SK-N-SH (cell line): ENCODE measurements at regions not wholly inside any gene's neighbourhood (a gene's known extent, or its start where the extent isn't known, plus 50 kb on each side); places are given as distances from the start of the nearest gene placed in this dataset.

Experiments used
- CTCF ChIA-PET: fragments of 300-600, 350-600 bp; formaldehyde crosslinking; extraction: SDS; loops from one replicate; lab custom pipeline; 2021; lab: Yijun Ruan, JAX
- POLR2A ChIA-PET: fragments of 350-600 bp; sonication (Branson Sonifier 250); formaldehyde crosslinking; extraction: SDS; loops from one replicate; lab custom pipeline; 2020; ENCODE audit warnings: antibody characterized with exemption, inconsistent platforms; lab: Yijun Ruan, JAX
- DNase-seq: peaks from one replicate; pipeline ENCODE4 v3.0.0; 2012
- H2AFZ ChIP-seq: fragments of 200-600 bp; sonication (generic); 2 replicates; pipeline ENCODE4 v1.8.1; 2016; ENCODE audit warnings: antibody characterized with exemption, mild to moderate bottlenecking, low read depth
- H3F3A ChIP-seq: fragments of 200-600 bp; sonication (generic); replicated peaks from 2 replicates; pipeline ENCODE3; 2016; ENCODE audit warnings: antibody characterized with exemption, mild to moderate bottlenecking; ENCODE audit not compliant: insufficient read depth
- H3K27ac ChIP-seq, 2 experiments: fragments of 200-500 bp in 1 of 2; fragments of 200-600 bp in 1 of 2; sonication (Bioruptor generic) in 1 of 2; sonication (generic), shearing (Covaris generic) in 1 of 2; 2 replicates each; pipeline versions ENCODE4 v1.5.1 to v1.6.1; 2014 to 2016; ENCODE audit warnings: low read depth in 2 of 2, inconsistent platforms in 1 of 2, low read length in 1 of 2, mild to moderate bottlenecking in 1 of 2, mixed read lengths in 1 of 2
- H3K27me3 ChIP-seq: fragments of 200-600 bp; sonication (generic), shearing (Covaris generic); 2 replicates; pipeline ENCODE4 v1.6.1; 2016; ENCODE audit warnings: mixed run types; ENCODE audit not compliant: insufficient read depth
- H3K36me3 ChIP-seq, 2 experiments: fragments of 200-500 bp in 1 of 2; fragments of 200-600 bp in 1 of 2; sonication (Bioruptor generic) in 1 of 2; sonication (generic) in 1 of 2; replicated peaks in 1 of 2; 2 replicates each; pipeline versions ENCODE3 to v1.5.1; 2014 to 2016; ENCODE audit warnings: low read length in 1 of 2, mild to moderate bottlenecking in 1 of 2; ENCODE audit not compliant: insufficient read depth in 2 of 2, control insufficient read depth in 1 of 2
- H3K4me1 ChIP-seq, 2 experiments: fragments of 200-500 bp in 1 of 2; fragments of 200-600 bp in 1 of 2; sonication (Bioruptor generic) in 1 of 2; sonication (generic), shearing (Covaris generic) in 1 of 2; 2 replicates each; pipeline versions ENCODE4 v1.5.1 to v1.6.1; 2014 to 2016; ENCODE audit warnings: low read depth in 1 of 2, low read length in 1 of 2, mixed run types in 1 of 2; ENCODE audit not compliant: insufficient read depth in 2 of 2, control insufficient read depth in 1 of 2
- H3K4me2 ChIP-seq: fragments of 200-600 bp; sonication (generic), shearing (Covaris generic); 2 replicates; pipeline ENCODE4 v1.6.1; 2017; ENCODE audit warnings: mixed run types
- H3K4me3 ChIP-seq, 2 experiments: fragments of 200-500 bp in 1 of 2; fragments of 200-600 bp in 1 of 2; sonication (Bioruptor generic) in 1 of 2; sonication (generic), shearing (Covaris generic) in 1 of 2; 2 replicates each; pipeline versions ENCODE4 v1.5.1 to v1.8.1; 2014 to 2016; ENCODE audit warnings: low read depth in 2 of 2, inconsistent platforms in 1 of 2, low read length in 1 of 2, mild to moderate bottlenecking in 1 of 2, mixed read lengths in 1 of 2, moderate library complexity in 1 of 2
- H3K79me2 ChIP-seq: fragments of 200-600 bp; sonication (generic); 2 replicates; pipeline ENCODE4 v1.8.1; 2017; ENCODE audit warnings: mild to moderate bottlenecking; ENCODE audit not compliant: insufficient read depth
- H3K9ac ChIP-seq: fragments of 200-600 bp; sonication (generic); 2 replicates; pipeline ENCODE4 v1.6.1; 2017; ENCODE audit warnings: mixed run types
- H3K9me2 ChIP-seq: fragments of 200-600 bp; sonication (generic); 2 replicates; pipeline ENCODE4 v1.6.1; 2017; ENCODE audit warnings: mixed run types
- H3K9me3 ChIP-seq: fragments of 200-600 bp; sonication (generic); 2 replicates; pipeline ENCODE4 v1.6.1; 2017; ENCODE audit warnings: mixed run types, mild to moderate bottlenecking, moderate library complexity
- H4K20me1 ChIP-seq: fragments of 200-600 bp; sonication (generic); 2 replicates; pipeline ENCODE4 v1.6.1; 2017; ENCODE audit warnings: mild to moderate bottlenecking, mixed run types; ENCODE audit not compliant: insufficient read depth
- CHD2 ChIP-seq: fragments of 150-350 bp; IDR thresholded peaks from 2 replicates; pipeline ENCODE4 v1.6.1; 2018; ENCODE audit warnings: low read length; ENCODE audit not compliant: partially characterized antibody
- CTCF ChIP-seq: fragments of 200-600 bp; sonication (generic); IDR thresholded peaks from 2 replicates; pipeline ENCODE4 v1.6.1; 2017; ENCODE audit warnings: antibody characterized with exemption, mild to moderate bottlenecking, moderate library complexity
- ELF1 ChIP-seq: IDR thresholded peaks from 2 replicates; pipeline ENCODE4 v1.4.0; 2012
- EZH2phosphoT487 ChIP-seq: fragments of 200-600 bp; sonication (generic); IDR thresholded peaks from 2 replicates; pipeline ENCODE4 v1.6.1; 2017; ENCODE audit warnings: low read depth, mixed run types, mild to moderate bottlenecking, antibody characterized with exemption, moderate library complexity, borderline replicate concordance
- FOXJ3 ChIP-seq: sonication (generic); formaldehyde crosslinking; IDR thresholded peaks from 2 replicates; pipeline ENCODE4 v1.5.1; 2020; ENCODE audit warnings: mild to moderate bottlenecking, missing genetic modification reagents
- FOXM1 ChIP-seq: IDR thresholded peaks from 2 replicates; pipeline ENCODE4 v1.4.0; 2012; ENCODE audit warnings: low read depth, mild to moderate bottlenecking
- IRF3 ChIP-seq: fragments of 150-350 bp; IDR thresholded peaks from 2 replicates; pipeline ENCODE4 v1.6.1; 2016; ENCODE audit warnings: mild to moderate bottlenecking, low read depth, low read length
- JUND ChIP-seq: IDR thresholded peaks from 2 replicates; pipeline ENCODE4 v1.4.0; 2012
- NFIC ChIP-seq: IDR thresholded peaks from 2 replicates; pipeline ENCODE4 v1.4.0; 2012; ENCODE audit warnings: borderline replicate concordance
- NRF1 ChIP-seq: IDR thresholded peaks from 2 replicates; pipeline ENCODE4 v1.6.1; 2012; ENCODE audit warnings: low read depth, mild to moderate bottlenecking, low read length
- POLR2AphosphoS5 ChIP-seq: IDR thresholded peaks from 2 replicates; pipeline ENCODE4 v1.6.1; 2012; ENCODE audit warnings: low read depth, low read length
- REST ChIP-seq: IDR thresholded peaks from 2 replicates; pipeline ENCODE4 v1.6.1; 2012; ENCODE audit warnings: mild to moderate bottlenecking, low read depth, low read length, moderate library complexity
- RFX5 ChIP-seq: IDR thresholded peaks from 2 replicates; pipeline ENCODE4 v1.6.1; 2012; ENCODE audit warnings: mild to moderate bottlenecking, improper control_type of control experiment, low read length
- TAF1 ChIP-seq: IDR thresholded peaks from 2 replicates; pipeline ENCODE4 v1.6.1; 2012; ENCODE audit warnings: low read depth, mild to moderate bottlenecking, low read length, moderate library complexity, borderline replicate concordance
- TEAD4 ChIP-seq: IDR thresholded peaks from 2 replicates; pipeline ENCODE4 v1.4.0; 2012; ENCODE audit warnings: mild to moderate bottlenecking, borderline replicate concordance; ENCODE audit not compliant: insufficient read depth
- USF1 ChIP-seq: IDR thresholded peaks from 2 replicates; pipeline ENCODE4 v1.4.0; 2012; ENCODE audit warnings: low read depth, borderline replicate concordance
- USF2 ChIP-seq: fragments of 150-350 bp; IDR thresholded peaks from 2 replicates; pipeline ENCODE4 v1.6.1; 2017; ENCODE audit warnings: antibody characterized with exemption, low read length, low read depth, borderline replicate concordance
- YY1 ChIP-seq: IDR thresholded peaks from 2 replicates; pipeline ENCODE4 v1.4.0; 2012; ENCODE audit warnings: low read depth, mild to moderate bottlenecking
- WGBS: methylation state at CpG from one replicate; pipeline ENCODE4 v1.1.6; 2017; ENCODE audit warnings: low lambda C conversion rate; 5-methylcytosine and 5-hydroxymethylcytosine counted together
- TF ChIP-seq, protein P1 (sequence below): IDR thresholded peaks from 2 replicates; pipeline ENCODE4 v1.4.0; 2012; ENCODE audit warnings: low read depth, borderline replicate concordance
- TF ChIP-seq, protein P2 (sequence below): IDR thresholded peaks from 2 replicates; pipeline ENCODE4 v1.4.0; 2012; ENCODE audit warnings: low read depth
- TF ChIP-seq, protein P3 (sequence below): IDR thresholded peaks from 2 replicates; pipeline ENCODE4; 2012

- WGBS, result 8% methylated on average over 12 of the region's 12 CpGs
- no peaks in the 10 kb centered on the region for H3K27me3 ChIP-seq
- H3F3A ChIP-seq, result peaks cover 26% of the 10 kb centered on the region
- peak; percentile 90 for DNase-seq
- CTCF ChIA-PET, result interaction anchor here (0.9 to 4.3 kb wide), 11 partner anchors 10 to 146 kb away, joined by 3 to 25 read pairs (median 5); no protein-coding TSS in a partner anchor
- POLR2A ChIA-PET, result interaction anchor here (1.0 kb wide), 1 partner anchor 10 kb away, joined by 4 read pairs; no protein-coding TSS in a partner anchor
- H3K9me2 ChIP-seq, result no peaks in the 10 kb centered on the region
- H3K4me2 ChIP-seq, result peak overlapping the region; percentile 69
- H3K9me3 ChIP-seq, result no peaks in the 10 kb centered on the region
- H3K36me3 ChIP-seq, result no peaks in the 10 kb centered on the region
- peak overlapping the region; percentile 84 to 89 for H3K27ac ChIP-seq
- H3K79me2 ChIP-seq, result no peaks in the 10 kb centered on the region
- no peak overlapping the region for H3K4me3 ChIP-seq
- no peaks in the 10 kb centered on the region for H4K20me1 ChIP-seq
- peaks cover 23 to 24% of the 10 kb centered on the region in 2 experiments for H3K4me1 ChIP-seq
- H3K9ac ChIP-seq, result peak overlapping the region; percentile 26; the same call in 1 of the 2 replicates
- H2AFZ ChIP-seq, result peak overlapping the region; percentile 69; the same call in 1 of the 2 replicates
- TF ChIP-seq CTCF, result peak; percentile 34; the same call in 1 of the 2 replicates
- TF ChIP-seq IRF3, result no peak
- TF ChIP-seq TAF1, result no peak
- TF ChIP-seq REST, result peak; percentile 79
- TF ChIP-seq USF2, result no peak
- TF ChIP-seq USF1, result peak; percentile 51; the same call in 1 of the 2 replicates
- no peak for TF ChIP-seq NRF1
- TF ChIP-seq POLR2AphosphoS5, result peak; percentile 97
- TF ChIP-seq, protein P1, sequence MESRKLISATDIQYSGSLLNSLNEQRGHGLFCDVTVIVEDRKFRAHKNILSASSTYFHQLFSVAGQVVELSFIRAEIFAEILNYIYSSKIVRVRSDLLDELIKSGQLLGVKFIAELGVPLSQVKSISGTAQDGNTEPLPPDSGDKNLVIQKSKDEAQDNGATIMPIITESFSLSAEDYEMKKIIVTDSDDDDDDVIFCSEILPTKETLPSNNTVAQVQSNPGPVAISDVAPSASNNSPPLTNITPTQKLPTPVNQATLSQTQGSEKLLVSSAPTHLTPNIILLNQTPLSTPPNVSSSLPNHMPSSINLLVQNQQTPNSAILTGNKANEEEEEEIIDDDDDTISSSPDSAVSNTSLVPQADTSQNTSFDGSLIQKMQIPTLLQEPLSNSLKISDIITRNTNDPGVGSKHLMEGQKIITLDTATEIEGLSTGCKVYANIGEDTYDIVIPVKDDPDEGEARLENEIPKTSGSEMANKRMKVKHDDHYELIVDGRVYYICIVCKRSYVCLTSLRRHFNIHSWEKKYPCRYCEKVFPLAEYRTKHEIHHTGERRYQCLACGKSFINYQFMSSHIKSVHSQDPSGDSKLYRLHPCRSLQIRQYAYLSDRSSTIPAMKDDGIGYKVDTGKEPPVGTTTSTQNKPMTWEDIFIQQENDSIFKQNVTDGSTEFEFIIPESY, result peak; percentile 73; the same call in 1 of the 2 replicates
- peak; percentile 86 for TF ChIP-seq JUND
- peak; percentile 96 for TF ChIP-seq CHD2
- TF ChIP-seq RFX5, result no peak
- TF ChIP-seq, protein P2, sequence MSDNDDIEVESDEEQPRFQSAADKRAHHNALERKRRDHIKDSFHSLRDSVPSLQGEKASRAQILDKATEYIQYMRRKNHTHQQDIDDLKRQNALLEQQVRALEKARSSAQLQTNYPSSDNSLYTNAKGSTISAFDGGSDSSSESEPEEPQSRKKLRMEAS, result peak; percentile 86
- TF ChIP-seq TEAD4, result peak; percentile 99
- peak; percentile 99 for TF ChIP-seq NFIC
- no peak; the same call in none of the 2 replicates for TF ChIP-seq YY1
- TF ChIP-seq EZH2phosphoT487, result no peak
- TF ChIP-seq, protein P3, sequence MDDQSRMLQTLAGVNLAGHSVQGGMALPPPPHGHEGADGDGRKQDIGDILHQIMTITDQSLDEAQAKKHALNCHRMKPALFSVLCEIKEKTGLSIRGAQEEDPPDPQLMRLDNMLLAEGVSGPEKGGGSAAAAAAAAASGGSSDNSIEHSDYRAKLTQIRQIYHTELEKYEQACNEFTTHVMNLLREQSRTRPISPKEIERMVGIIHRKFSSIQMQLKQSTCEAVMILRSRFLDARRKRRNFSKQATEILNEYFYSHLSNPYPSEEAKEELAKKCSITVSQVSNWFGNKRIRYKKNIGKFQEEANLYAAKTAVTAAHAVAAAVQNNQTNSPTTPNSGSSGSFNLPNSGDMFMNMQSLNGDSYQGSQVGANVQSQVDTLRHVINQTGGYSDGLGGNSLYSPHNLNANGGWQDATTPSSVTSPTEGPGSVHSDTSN, result peak; percentile 95
- TF ChIP-seq FOXJ3 (CRISPR knock-in tag), result peak; percentile 80
- TF ChIP-seq FOXM1, result peak; percentile 98
- TF ChIP-seq ELF1, result 0 out of 2 replicates have a peak, but pooled peaks have one; percentile 58
Measured at GRCh38 chr17:31696184-31696602, 162.9 kb downstream of the COPRS start.
